HG02798 (cell line): ENCODE measurements at regions not wholly inside any gene's neighbourhood (a gene's known extent, or its start where the extent isn't known, plus 50 kb on each side); places are given as distances from the start of the nearest gene placed in this dataset.
"Not testable (repeated sequence)": the region's sequence is repeated elsewhere in the genome, so short reads cannot be mapped to it uniquely, and the experiment has no call there.

Experiments
- ATAC-seq: cut with Tn5 transposase; IDR thresholded peaks from one replicate; pipeline ENCODE4 v1.9.1; 2021; ENCODE audit warnings: mild to moderate bottlenecking; ENCODE audit not compliant: unreplicated experiment, poor library complexity

- peak; percentile 84 for ATAC-seq
These were observed 90.3 kb upstream of the FRG1 start for GRCh38 chr4:189850239-189850856.

GRCh38 chr4:189858435-189858834, 82.2 kb upstream of the FRG1 start:
- peak; percentile 90 for ATAC-seq

- ATAC-seq, result no peak
These were observed 79.6 kb upstream of the FRG1 start for GRCh38 chr4:189861101-189861500.

GRCh38 chr4:189869236-189869635, 71.4 kb upstream of the FRG1 start:
- ATAC-seq, result no peak

GRCh38 chr4:189870511-189871234, 70.0 kb upstream of the FRG1 start:
- ATAC-seq, result no peak

GRCh38 chr4:189874591-189874990, 66.1 kb upstream of the FRG1 start:
- no peak for ATAC-seq

GRCh38 chr4:189881190-189881589, 59.5 kb upstream of the FRG1 start:
- ATAC-seq, result peak; percentile 68

- ATAC-seq, result not testable (repeated sequence)
These were observed 52.3 kb upstream of the FRG1 start for GRCh38 chr4:189888407-189888806.
